HEK293 (cell line): ENCODE measurements at regions not wholly inside any gene's neighbourhood (a gene's known extent, or its start where the extent isn't known, plus 50 kb on each side); places are given as distances from the start of the nearest gene placed in this dataset.

ENCODE experiments used
- CTCF ChIA-PET: fragments of 350-600 bp; formaldehyde crosslinking; extraction: SDS; loops from one replicate; lab custom pipeline; 2021; ENCODE audit warnings: antibody characterized with exemption; lab: Yijun Ruan, JAX
- POLR2A ChIA-PET: fragments of 300-600 bp; formaldehyde crosslinking; extraction: SDS; loops from one replicate; lab custom pipeline; 2020; ENCODE audit warnings: antibody characterized with exemption, inconsistent platforms; lab: Yijun Ruan, JAX
- H3K27ac ChIP-seq: fragments of 200-500 bp; sonication (Bioruptor generic); 2 replicates; pipeline ENCODE4 v1.5.1; 2014; ENCODE audit warnings: low read depth, low read length, control low read depth, inconsistent platforms; ENCODE audit errors: extremely low read depth
- H3K36me3 ChIP-seq, 2 experiments: fragments of 200-500 bp in 1 of 2; sonication (Bioruptor generic) in 1 of 2; 1 replicate in 1 of 2; 2 replicates in 1 of 2; pipeline ENCODE4 v1.5.1; 2014 to 2017; ENCODE audit warnings: inconsistent platforms in 2 of 2, low read length in 2 of 2; ENCODE audit not compliant: control insufficient read depth in 2 of 2, insufficient read depth in 1 of 2
- H3K4me1 ChIP-seq: fragments of 200-500 bp; sonication (Bioruptor generic); 2 replicates; pipeline ENCODE4 v1.5.1; 2014; ENCODE audit warnings: mild to moderate bottlenecking, low read length, inconsistent platforms; ENCODE audit not compliant: control insufficient read depth, insufficient read depth
- H3K4me3 ChIP-seq: 2 replicates; pipeline ENCODE4 v1.5.1; 2011; ENCODE audit warnings: low read depth, mild to moderate bottlenecking, control low read depth, low read length, moderate library complexity
- H3K9me3 ChIP-seq: fragments of 200-500 bp; sonication (Bioruptor generic); 2 replicates; pipeline ENCODE4 v1.5.1; 2014; ENCODE audit warnings: low read depth, low read length, inconsistent platforms; ENCODE audit not compliant: control insufficient read depth, insufficient read depth
- GLI4 ChIP-seq: fragments of 450-650 bp; formaldehyde crosslinking; IDR thresholded peaks from 2 replicates; pipeline ENCODE4 v1.5.1; 2016; ENCODE audit warnings: missing biosample characterization, missing genetic modification characterization
- GLIS1 ChIP-seq: fragments of 450-650 bp; formaldehyde crosslinking; IDR thresholded peaks from 2 replicates; pipeline ENCODE4 v1.5.1; 2016; ENCODE audit warnings: missing biosample characterization, missing genetic modification characterization
- KLF9 ChIP-seq: fragments of 450-650 bp; formaldehyde crosslinking; IDR thresholded peaks from 2 replicates; pipeline ENCODE4 v1.5.1; 2016; ENCODE audit warnings: missing biosample characterization, missing genetic modification characterization, low read depth
- SETDB1 ChIP-seq: IDR thresholded peaks from one replicate; pipeline ENCODE4 v1.6.1; 2017; ENCODE audit warnings: mild to moderate bottlenecking, low read length, moderate library complexity, mixed read lengths; ENCODE audit not compliant: insufficient read length
- ZBTB1 ChIP-seq: fragments of 450-650 bp; formaldehyde crosslinking; IDR thresholded peaks from 2 replicates; pipeline ENCODE4 v1.5.1; 2016; ENCODE audit warnings: missing biosample characterization, missing genetic modification characterization
- ZEB2 ChIP-seq: fragments of 450-650 bp; formaldehyde crosslinking; IDR thresholded peaks from 2 replicates; pipeline ENCODE4 v1.5.1; 2016; ENCODE audit warnings: missing biosample characterization, missing genetic modification characterization
- ZIC2 ChIP-seq: fragments of 450-650 bp; formaldehyde crosslinking; IDR thresholded peaks from 2 replicates; pipeline ENCODE4 v1.5.1; 2016; ENCODE audit warnings: missing biosample characterization, missing genetic modification characterization
- ZNF138 ChIP-seq: fragments of 450-650 bp; formaldehyde crosslinking; IDR thresholded peaks from 2 replicates; pipeline ENCODE4 v1.5.1; 2016; ENCODE audit warnings: missing biosample characterization, missing genetic modification characterization, borderline replicate concordance
- ZNF211 ChIP-seq: fragments of 450-650 bp; formaldehyde crosslinking; IDR thresholded peaks from 2 replicates; pipeline ENCODE4 v1.5.1; 2016; ENCODE audit warnings: low read depth, missing biosample characterization, missing genetic modification characterization
- TF ChIP-seq, protein P1 (sequence below): fragments of 450-650 bp; formaldehyde crosslinking; IDR thresholded peaks from 2 replicates; pipeline ENCODE4 v1.5.1; 2016; ENCODE audit warnings: missing biosample characterization, missing genetic modification characterization
- TF ChIP-seq, protein P2 (sequence below): fragments of 450-650 bp; formaldehyde crosslinking; IDR thresholded peaks from 2 replicates; pipeline ENCODE4 v1.5.1; 2016; ENCODE audit warnings: missing biosample characterization, missing genetic modification characterization
- TF ChIP-seq, protein P3 (sequence below): fragments of 450-650 bp; formaldehyde crosslinking; IDR thresholded peaks from 2 replicates; pipeline ENCODE4 v1.5.1; 2016; ENCODE audit warnings: missing biosample characterization, missing genetic modification characterization
- TF ChIP-seq, protein P4 (sequence below): fragments of 450-650 bp; formaldehyde crosslinking; IDR thresholded peaks from 2 replicates; pipeline ENCODE4 v1.5.1; 2016; ENCODE audit warnings: missing biosample characterization, missing genetic modification characterization
- TF ChIP-seq, protein P5 (sequence below): sonication (generic); formaldehyde crosslinking; IDR thresholded peaks from 2 replicates; pipeline ENCODE4 v1.8.1; 2022; ENCODE audit warnings: mild to moderate bottlenecking, moderate library complexity, missing genetic modification reagents

DNA sequence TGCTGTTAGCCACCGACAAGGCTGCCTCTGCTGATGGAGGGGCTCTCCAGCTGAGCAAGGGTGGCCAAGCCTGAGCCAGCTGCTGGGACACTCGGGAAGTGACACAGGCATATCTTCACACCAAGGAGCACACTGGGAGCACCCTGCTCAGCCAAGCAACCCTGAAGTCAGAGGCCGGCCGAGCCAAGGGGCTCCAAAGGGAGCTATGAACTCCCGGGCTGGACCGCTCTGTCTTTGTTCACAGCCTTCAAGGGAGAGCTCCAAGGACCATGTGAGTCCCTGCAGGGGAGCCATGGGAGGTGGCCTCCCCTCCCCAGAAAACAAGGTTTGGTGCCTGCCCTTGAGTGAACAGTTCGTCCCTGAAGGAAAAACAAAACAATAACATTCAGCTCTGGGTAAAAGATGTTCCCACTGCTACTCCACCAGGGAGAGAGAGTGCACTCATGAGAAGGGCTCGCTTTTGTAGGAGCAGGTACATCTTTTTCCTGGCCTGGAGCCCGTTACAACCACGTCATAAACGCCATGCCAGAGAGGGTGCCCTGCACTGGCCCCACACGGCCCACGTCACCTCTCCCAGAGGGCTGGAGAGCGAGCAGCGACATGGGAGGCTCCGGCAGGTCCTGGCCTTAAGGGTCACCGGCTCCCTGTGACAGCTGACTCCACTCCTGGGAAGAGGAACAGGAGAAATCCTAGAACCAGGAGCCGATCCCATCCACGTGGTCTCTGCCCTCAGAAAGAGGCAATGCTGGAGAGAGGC lies 56.3 kb upstream of the SLC25A33 start:
- H3K4me1 ChIP-seq: no peaks in the 10 kb centered on the region
- H3K4me3 ChIP-seq: no peak overlapping the region
- no peaks in the 10 kb centered on the region for H3K9me3 ChIP-seq
- no peak overlapping the region for H3K27ac ChIP-seq
- CTCF ChIA-PET: interaction anchor here (1.9 kb wide), 1 partner anchor 194 kb away, joined by 7 read pairs; no protein-coding TSS in a partner anchor
- TF ChIP-seq ZIC2 (tag by site-specific recombination) (peak; percentile 84), ZNF138 (no peak), GLIS1 (peak; percentile 77)
- TF ChIP-seq, protein P1, sequence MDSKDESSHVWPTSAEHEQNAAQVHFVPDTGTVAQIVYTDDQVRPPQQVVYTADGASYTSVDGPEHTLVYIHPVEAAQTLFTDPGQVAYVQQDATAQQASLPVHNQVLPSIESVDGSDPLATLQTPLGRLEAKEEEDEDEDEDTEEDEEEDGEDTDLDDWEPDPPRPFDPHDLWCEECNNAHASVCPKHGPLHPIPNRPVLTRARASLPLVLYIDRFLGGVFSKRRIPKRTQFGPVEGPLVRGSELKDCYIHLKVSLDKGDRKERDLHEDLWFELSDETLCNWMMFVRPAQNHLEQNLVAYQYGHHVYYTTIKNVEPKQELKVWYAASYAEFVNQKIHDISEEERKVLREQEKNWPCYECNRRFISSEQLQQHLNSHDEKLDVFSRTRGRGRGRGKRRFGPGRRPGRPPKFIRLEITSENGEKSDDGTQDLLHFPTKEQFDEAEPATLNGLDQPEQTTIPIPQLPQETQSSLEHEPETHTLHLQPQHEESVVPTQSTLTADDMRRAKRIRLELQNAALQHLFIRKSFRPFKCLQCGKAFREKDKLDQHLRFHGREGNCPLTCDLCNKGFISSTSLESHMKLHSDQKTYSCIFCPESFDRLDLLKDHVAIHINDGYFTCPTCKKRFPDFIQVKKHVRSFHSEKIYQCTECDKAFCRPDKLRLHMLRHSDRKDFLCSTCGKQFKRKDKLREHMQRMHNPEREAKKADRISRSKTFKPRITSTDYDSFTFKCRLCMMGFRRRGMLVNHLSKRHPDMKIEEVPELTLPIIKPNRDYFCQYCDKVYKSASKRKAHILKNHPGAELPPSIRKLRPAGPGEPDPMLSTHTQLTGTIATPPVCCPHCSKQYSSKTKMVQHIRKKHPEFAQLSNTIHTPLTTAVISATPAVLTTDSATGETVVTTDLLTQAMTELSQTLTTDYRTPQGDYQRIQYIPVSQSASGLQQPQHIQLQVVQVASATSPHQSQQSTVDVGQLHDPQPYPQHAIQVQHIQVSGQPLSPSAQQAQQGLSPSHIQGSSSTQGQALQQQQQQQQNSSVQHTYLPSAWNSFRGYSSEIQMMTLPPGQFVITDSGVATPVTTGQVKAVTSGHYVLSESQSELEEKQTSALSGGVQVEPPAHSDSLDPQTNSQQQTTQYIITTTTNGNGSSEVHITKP (tag by site-specific recombination): no peak
- H3K36me3 ChIP-seq: no peaks in the 10 kb centered on the region
- POLR2A ChIA-PET: no interaction called here

DNA sequence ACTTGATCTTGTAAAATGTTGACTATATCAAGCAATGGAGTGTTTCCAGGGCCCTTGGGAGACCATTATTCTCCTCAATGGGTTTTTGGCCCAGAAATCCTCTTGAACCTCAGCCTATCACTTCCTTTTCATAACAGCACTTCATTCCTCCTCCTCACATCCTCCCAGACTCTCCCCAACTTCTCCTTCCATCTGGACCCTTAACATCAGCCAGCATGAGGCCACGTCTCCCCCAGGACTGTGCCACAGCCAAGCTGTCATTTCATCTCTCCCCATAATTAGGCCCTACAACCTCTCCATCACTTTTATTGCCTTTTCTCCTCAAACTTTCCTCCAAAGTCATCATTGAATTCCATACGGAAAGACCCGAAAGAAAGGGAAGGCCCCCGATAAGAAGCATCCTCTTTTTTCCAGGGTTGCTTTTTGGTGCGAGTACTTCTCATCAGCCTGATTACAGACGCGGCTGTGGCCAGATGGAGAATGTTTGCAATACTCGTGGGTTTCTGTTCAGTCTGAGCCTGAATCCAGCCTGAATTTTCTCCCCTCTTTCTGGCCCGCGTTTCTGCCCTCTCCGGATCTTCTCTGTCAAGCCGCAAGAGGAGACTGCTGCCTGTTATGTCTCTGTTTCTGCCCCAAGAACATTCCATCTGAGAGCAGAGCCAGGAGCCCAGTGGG lies 52.7 kb upstream of the SLC25A33 start:
- TF ChIP-seq ZEB2 (tag by site-specific recombination) (no peak), GLI4 (tag by site-specific recombination) (no peak), ZNF211 (tag by site-specific recombination) (no peak), KLF9 (tag by site-specific recombination) (no peak), ZBTB1 (no peak), SETDB1 (no peak)
- TF ChIP-seq, protein P2, sequence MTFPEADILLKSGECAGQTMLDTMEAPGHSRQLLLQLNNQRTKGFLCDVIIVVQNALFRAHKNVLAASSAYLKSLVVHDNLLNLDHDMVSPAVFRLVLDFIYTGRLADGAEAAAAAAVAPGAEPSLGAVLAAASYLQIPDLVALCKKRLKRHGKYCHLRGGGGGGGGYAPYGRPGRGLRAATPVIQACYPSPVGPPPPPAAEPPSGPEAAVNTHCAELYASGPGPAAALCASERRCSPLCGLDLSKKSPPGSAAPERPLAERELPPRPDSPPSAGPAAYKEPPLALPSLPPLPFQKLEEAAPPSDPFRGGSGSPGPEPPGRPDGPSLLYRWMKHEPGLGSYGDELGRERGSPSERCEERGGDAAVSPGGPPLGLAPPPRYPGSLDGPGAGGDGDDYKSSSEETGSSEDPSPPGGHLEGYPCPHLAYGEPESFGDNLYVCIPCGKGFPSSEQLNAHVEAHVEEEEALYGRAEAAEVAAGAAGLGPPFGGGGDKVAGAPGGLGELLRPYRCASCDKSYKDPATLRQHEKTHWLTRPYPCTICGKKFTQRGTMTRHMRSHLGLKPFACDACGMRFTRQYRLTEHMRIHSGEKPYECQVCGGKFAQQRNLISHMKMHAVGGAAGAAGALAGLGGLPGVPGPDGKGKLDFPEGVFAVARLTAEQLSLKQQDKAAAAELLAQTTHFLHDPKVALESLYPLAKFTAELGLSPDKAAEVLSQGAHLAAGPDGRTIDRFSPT (tag by site-specific recombination): no peak
- TF ChIP-seq, protein P3, sequence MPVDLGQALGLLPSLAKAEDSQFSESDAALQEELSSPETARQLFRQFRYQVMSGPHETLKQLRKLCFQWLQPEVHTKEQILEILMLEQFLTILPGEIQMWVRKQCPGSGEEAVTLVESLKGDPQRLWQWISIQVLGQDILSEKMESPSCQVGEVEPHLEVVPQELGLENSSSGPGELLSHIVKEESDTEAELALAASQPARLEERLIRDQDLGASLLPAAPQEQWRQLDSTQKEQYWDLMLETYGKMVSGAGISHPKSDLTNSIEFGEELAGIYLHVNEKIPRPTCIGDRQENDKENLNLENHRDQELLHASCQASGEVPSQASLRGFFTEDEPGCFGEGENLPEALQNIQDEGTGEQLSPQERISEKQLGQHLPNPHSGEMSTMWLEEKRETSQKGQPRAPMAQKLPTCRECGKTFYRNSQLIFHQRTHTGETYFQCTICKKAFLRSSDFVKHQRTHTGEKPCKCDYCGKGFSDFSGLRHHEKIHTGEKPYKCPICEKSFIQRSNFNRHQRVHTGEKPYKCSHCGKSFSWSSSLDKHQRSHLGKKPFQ: no peak
- TF ChIP-seq, protein P4, sequence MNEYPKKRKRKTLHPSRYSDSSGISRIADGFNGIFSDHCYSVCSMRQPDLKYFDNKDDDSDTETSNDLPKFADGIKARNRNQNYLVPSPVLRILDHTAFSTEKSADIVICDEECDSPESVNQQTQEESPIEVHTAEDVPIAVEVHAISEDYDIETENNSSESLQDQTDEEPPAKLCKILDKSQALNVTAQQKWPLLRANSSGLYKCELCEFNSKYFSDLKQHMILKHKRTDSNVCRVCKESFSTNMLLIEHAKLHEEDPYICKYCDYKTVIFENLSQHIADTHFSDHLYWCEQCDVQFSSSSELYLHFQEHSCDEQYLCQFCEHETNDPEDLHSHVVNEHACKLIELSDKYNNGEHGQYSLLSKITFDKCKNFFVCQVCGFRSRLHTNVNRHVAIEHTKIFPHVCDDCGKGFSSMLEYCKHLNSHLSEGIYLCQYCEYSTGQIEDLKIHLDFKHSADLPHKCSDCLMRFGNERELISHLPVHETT (tag by site-specific recombination): no peak
- TF ChIP-seq, protein P5, sequence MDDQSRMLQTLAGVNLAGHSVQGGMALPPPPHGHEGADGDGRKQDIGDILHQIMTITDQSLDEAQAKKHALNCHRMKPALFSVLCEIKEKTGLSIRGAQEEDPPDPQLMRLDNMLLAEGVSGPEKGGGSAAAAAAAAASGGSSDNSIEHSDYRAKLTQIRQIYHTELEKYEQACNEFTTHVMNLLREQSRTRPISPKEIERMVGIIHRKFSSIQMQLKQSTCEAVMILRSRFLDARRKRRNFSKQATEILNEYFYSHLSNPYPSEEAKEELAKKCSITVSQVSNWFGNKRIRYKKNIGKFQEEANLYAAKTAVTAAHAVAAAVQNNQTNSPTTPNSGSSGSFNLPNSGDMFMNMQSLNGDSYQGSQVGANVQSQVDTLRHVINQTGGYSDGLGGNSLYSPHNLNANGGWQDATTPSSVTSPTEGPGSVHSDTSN (CRISPR knock-in tag): no peak
- CTCF ChIA-PET: interaction anchor here (0.7 to 6.6 kb wide), 4 partner anchors 9 to 196 kb away, joined by 3 to 57 read pairs (median 3); partner anchors contain the start of gene SPSB1
- no peaks in the 10 kb centered on the region for H3K9me3 ChIP-seq
- no peak overlapping the region for H3K27ac ChIP-seq
- no peak overlapping the region for H3K4me3 ChIP-seq
- no peaks in the 10 kb centered on the region for H3K4me1 ChIP-seq
- POLR2A ChIA-PET: no interaction called here
- no peaks in the 10 kb centered on the region for H3K36me3 ChIP-seq
